ENCODE measurements at regions not wholly inside any gene's neighbourhood (a gene's known extent, or its start where the extent isn't known, plus 50 kb on each side); places are given as distances from the start of the nearest gene placed in this dataset.
"Not testable (repeated sequence)": the region's sequence is repeated elsewhere in the genome, so short reads cannot be mapped to it uniquely, and the experiment has no call there.

DNA sequence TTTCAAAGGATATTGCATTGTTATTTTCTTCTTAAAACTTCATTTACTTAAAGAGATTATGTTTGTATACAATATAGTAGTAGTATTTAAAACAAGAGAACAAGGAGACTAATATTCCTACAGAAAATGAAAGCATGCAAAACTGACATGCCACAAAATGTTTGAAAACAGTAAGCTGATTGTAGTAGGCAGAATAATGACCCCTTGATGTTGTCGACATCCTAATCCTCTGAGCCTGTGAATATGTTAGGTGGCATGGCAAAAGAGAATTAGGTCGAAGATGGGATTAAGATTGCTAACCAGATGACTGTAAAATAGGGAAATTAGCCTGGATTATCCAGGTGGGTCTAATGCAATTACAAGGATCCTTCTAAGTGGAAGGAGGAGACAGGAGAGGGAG, 522.2 kb upstream of the NR3C2 start:
- DNase-seq (ENCODE audit: low read depth in 4 of 4, low spot score in 2 of 4): no peak

DNA sequence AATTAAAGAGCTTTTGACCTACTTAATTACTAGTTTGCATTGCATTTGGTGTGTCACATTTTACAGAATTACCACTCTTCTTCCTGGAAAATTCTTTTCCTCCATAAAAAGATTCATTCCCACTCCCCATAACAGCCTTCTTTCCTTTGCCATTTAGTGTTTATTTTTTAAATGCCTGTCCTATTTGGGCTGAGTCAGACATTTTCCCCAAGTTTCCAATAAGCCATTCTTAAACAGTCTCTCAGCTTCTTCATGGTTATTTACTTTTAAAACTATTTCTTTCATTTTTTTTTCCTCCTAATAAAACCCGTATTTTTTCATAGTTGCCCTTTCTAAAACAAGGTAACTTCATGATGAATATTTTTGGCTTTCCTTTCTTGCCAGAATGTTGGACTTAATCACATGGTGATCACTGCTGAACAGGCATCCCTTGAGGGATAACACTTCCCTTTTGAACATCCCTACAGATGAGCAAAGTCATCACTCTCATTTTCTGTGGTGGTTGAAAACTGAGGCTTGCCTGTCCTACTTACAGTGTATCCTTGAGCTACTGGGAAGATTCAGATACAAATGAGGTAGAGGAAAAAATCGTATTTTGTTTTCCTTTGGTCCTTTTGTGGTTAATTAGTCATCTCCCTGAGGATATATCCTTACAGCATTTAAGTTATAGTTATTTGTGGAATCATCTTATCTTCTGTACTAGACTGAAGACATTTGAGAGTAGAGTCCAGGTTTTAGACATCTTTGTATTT, 520.5 kb upstream of the NR3C2 start:
- DNase-seq (ENCODE audit: low read depth in 4 of 4, low spot score in 2 of 4): no peak

DNA sequence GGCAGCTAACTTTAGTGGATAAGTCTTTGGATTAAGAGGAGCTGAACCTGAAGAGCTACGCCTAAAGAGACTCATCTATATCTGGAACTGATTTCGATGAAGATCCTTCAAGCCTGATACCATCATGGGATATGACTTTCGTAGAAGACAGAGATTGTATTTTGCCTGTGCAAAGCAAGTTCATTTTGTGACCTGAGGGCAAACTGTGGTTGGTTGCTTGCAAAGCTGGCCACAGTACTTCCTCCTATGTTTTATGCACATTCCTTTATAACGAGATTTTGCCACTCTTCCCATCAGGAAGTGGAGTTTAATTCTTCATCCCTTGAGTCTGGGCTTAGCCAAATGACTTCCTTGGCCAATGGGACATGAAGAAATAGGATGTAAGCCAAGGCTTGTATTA, 519.3 kb upstream of the NR3C2 start:
- no peak for DNase-seq (ENCODE audit: low read depth in 4 of 4, low spot score in 2 of 4)

DNA sequence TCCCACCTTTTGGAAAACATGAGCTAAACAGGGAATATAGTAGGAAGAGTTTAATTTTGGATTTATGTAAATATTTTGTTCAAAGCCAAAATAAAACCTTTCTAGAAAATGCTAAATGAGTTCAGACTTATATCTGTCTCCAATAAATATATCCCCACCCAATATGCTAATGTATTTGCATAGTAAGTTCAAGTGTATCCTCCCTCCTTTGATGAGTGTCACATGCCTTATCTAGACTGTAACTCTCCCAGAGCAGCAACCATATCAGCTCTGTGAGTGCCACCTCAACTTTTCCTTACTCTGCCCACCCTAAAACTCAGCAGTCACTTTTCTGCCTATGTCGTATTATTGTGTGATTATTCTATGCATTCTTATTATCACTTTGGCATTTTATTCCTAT, 516.1 kb upstream of the NR3C2 start:
- DNase-seq (ENCODE audit: low read depth in 4 of 4, low spot score in 2 of 4): no peak

DNA sequence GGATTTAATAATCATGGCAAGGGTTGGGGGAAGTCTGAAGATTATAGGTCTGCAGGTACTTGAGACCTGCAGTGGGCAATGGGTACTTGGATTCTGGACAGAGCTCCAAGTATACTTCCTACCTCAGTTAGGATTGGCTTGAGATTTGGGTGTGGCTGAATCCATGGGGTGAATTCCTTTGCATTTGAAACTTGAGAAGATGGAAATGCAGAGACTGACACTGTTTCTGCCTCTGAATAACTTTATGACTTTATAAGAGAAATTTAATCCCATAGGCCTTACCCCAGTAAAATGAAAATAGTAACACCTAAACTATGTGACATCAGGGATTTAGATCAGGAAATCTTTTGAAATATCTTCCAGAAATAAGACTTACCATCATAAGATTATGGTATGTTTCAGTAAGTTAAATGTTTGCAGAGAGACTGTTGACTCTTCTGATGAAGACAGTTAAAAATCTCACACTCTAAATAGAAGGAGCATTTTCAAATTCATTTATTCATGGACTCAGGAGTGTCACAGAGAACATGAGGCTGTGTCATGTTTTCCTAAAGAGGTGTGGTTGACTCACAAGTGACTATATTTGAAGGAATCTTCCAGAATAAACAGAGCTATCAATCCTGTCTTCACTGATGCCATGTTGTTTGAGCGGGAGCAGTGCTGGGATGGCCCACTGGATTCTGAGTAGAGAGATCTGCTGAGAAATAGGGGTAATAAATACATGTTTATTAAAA, 513.5 kb upstream of the NR3C2 start:
- DNase-seq (ENCODE audit: low read depth in 4 of 4, low spot score in 2 of 4): no peak

DNA sequence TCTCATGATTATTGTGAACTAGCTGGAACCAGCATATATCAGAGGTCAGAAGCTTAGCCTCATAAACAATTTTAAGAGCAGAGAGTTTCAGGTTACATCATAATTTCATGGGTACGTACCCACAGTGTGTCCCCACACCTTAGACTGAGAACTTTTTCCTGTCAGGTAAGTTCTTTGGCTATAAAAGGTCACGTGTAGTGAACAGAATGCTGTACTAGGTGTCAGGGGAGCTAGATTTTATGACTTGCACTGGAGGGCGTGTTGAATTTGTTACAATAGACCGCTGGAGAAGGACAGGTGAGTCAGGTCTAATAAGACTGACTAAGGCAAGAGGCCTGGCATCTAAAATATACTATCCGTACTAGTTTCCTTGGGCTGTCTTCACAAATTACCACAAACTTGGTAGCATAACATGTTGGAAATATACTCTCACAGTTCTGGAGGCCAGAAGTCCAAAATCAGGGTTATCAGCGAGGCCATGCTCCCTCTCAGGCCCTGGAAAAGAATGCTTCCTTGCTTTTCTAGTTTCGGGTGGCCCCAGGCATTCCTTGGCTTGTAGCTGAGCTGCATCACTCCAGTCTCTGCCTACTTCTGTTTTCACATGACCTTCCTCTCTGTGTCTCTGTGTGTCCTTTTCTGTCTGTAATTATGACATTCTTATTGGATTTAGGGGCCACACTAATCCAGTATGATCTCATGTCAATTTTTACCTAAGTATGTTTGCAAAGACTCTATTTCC, 512.0 kb upstream of the NR3C2 start:
- no peak for DNase-seq (ENCODE audit: low read depth in 4 of 4, low spot score in 2 of 4)

DNA sequence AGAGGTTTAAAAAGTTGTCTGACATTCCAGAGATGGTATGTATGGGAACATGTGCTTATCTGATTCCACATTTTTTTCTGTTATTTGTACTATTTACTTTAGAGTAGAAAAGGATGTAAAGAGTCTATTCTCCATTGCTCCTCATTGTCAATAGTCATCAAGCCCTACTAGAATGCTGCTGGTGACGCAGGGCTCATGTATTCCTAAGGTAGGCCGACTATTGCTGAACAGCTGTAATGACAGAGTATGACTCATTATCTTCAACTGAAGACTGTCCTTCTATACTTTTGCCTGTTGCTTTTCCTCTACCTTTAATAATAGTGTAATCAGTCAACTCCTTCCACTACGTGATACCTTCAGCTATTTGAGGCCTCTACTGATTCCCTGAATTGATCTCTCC, 509.1 kb upstream of the NR3C2 start:
- no peak for DNase-seq (ENCODE audit: low read depth in 4 of 4, low spot score in 2 of 4)

DNA sequence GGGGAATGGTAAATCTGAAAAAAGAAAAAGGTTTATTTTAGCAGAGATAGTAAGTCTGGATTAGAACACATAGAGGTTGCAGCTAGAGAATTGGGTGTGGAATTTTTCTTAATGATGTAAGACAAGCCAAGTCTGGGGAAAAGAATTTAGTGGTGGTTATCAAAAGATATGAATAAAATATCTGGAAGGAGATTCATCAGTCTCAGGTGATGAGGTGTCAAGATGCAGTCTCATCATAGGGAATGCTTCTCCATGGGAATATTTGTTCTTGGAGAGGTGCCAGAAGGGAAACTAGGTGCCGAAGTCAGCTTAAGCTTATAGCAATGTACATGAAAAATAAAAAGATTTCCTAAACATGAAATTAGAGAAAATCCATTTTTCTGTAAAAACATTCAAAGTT, 504.1 kb upstream of the NR3C2 start:
- DNase-seq (ENCODE audit: low read depth in 4 of 4, low spot score in 2 of 4): no peak

DNA sequence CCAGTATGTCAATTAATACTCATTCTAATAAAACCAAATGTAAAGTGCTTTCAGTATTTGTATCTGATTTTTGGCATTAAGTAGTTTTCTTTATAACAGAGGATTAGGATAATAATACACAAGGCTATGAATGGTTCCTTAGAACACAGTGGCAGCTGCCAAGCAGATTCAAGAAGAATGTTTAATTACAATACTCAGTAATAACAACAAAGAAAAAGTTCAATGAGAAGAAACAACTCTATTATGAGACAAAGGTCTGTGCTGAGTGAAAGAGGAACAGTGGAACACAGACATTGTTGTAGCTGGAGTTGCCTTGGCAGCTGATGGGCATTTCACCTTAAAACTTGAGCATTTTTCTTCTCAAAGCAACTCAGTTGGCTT, 502.6 kb upstream of the NR3C2 start:
- DNase-seq (ENCODE audit: low read depth in 4 of 4, low spot score in 2 of 4): no peak

DNA sequence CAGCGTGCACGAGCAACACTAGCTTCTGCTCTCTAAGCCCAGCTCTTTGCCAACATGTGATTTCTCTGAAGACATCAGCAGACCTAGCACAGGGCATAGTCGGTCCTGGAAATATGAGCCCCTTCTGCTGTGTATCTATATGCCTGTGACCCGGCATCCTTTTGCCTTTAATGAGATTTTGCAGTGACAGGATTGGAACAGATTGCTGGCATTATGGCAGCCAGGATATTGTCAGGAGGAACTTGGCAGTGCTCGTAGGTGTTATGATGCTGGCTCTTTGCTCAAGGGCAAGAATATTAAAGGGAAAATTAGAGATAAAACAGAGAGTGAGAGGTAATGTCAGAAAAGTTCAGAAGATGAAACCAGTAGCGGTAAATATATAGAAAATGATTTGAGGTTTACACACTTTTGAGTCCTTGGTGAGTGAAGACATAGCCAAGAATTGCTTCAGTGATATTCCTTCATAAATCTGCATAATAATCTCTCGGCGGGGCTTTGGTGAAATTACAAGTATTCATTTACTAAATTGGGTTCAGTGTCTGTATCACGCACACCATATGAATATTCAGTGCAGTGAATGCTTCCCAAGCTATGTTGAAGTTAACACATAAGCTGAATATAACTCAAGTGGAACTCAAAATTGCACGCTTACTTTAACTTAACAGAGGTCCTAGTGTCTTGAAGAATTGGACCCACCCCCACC, 502.1 kb upstream of the NR3C2 start:
- no peak for DNase-seq (ENCODE audit: low read depth in 4 of 4, low spot score in 2 of 4)

DNA sequence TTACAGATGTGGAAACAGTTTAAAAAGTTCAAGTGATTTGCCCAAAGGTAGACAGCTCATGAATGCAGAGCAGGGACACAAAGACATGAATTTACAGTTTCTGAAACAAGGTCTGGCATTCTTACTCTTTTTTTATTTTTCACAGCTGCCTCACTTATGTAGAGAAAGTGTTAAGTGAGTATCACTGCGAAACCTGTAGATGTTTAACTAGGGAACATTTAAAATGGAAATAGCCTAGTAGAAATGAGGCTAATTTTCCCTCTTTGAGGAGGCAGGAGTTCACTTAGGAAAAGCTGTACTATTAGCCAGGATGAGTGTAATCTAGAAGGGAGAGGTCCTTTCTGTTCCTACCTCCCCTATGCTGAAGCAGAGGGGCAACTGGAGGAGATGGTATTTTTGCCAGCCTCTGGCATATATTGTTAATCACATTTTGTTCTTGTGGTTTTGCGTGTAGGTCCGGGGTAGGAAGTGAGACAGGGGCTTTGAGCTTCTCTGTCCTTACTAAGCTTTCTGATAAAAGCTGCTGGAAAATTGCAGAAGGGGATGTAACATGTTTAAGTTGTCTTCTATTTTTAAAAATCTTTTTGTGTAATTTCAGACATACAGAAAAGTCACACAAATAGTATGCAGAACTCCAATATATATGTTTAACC, 492.8 kb upstream of the NR3C2 start:
- DNase-seq (ENCODE audit: low read depth in 4 of 4, low spot score in 2 of 4): no peak

DNA sequence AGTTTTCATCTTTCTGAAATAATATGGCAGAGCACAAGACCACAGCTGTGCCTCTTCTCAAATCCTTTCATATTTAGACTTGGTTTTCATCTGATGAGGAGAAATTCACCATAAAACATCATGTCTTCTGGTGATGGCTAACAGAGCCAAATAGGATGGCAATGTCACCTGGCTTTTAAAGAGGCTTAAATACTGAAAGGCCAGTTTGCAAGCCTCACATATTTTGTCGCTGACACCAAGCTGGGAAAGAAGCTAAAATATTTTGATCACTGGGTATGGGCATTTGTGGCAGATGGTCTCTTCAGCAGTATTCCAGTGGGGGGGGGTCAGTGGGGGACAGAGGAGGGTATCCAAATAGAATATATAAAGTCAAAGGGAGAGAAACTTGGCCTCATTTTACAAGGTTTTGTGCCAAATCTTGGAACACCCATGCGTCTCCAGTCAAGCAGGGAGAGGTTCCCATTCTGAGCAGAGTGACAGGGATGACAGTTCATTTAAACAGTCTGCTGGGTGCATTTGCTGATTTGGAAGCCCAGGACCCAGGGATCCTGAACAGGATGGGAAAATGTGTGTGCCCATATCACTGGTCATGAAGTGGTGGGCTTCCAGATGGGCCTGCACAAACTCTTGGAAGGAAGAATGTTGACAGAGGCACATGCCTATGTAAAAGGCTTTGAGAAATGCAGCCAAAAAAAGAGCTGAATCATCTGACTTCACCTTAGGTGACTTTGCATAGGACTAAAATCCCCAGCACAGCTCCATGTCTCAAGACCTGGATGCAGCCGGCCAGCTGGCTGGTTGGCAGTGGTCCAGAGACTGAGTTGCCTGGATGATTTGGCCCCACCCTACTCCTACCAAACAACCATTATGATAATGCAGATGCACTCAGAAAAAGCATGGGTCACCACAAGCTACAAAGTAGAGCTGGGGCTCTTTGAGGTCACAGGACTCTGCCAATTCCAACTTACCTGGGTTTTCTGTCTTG, 484.4 kb upstream of the NR3C2 start:
- DNase-seq (ENCODE audit: low read depth in 4 of 4, low spot score in 2 of 4): no peak

DNA sequence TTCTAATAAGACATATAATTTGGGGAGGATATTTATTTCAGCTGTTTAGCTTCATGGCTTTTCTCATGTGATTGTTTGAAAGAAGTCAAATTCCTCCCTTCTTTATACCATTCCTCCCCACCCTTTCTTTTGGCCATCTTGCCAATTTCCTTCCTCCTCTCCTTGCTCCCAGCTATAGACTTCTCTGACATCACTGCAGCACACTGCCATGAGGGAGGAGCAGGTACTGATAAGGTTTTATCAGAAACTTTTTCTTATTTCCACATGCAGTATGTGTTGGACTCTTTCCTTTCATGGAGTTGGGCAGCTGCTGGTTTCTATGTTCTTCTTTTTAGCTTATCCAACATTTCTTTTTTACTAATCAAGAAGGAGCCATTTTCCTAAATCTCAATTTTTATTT, 481.7 kb upstream of the NR3C2 start:
- no peak for DNase-seq (ENCODE audit: low read depth in 4 of 4, low spot score in 2 of 4)

DNA sequence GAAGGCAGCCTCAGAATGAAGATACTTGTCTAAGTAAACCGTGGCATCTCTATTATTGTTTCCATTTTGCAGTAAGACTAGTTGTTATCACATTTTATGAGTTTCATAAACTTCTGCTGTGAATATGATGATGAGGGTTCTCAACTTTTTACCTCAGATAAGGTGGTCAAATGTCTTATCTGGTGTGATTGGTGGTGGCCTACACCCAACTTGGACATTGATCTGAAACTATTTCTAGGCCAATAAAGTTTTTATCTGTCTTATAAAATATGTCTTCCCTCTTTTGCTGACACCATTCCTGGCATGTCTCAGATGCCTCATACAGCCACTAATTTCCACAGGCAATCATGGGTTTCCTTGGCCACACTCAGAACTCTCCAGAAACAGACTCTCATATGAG, 480.3 kb upstream of the NR3C2 start:
- DNase-seq (ENCODE audit: low read depth in 4 of 4, low spot score in 2 of 4): no peak

DNA sequence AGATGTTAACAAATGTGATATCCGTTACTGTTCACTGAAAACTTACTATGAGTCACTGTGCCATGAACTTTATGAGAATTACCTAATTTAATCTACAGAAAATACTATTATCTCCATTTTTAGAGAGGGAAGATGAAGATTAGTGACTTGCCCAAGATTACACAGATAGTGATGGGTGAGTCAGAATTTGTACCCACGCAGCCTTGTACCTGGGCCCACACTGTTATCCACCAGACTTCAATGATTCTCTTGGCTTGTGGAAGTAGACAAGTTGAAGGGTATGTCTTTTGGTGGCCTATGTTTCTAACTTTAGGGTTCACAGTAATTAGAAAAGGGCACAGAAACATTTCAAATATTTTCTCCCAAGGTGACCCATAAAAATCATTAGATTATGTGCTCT, 472.5 kb upstream of the NR3C2 start:
- no peak for DNase-seq (ENCODE audit: low read depth in 4 of 4, low spot score in 2 of 4)

DNA sequence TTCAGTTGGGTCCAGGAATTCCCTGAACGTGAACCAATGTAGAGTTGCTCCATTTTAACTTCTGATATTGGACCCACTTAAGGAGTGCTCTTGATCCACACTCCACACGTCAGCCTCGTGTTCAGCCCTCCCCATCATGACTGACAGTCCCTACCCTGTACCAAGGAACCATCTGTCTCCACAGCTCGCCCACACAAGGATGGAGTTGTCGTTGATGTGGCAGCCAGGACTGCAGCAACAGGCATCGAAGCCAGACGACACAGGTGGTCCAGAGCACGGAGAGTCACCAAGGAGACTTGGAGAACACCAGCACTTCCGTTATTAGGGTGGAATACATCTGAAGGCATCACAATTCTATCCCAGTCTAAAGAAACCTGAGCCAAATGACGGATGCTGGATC, 472.1 kb upstream of the NR3C2 start:
- DNase-seq (ENCODE audit: low read depth in 4 of 4, low spot score in 2 of 4): no peak

DNA sequence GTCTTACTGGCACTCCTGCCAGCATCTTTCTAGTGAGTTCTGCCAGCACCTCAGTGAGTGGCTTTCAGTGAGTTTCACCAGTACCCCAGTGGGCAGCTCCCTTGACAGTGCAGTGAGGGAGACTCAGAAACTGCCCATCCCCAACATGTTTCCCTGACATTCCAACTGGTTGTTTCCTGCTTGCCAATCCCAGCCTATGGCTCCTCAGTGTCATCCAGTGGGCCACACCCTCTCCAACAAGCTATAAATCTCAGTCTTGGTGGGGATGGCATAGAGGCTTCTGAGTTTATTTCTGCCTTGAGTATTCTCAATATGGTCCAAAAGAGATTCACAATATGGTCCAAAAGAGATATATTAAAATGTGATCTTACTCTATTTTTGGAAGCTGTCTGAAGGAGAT, 461.2 kb upstream of the NR3C2 start:
- no peak for DNase-seq (ENCODE audit: low read depth in 4 of 4, low spot score in 2 of 4)

DNA sequence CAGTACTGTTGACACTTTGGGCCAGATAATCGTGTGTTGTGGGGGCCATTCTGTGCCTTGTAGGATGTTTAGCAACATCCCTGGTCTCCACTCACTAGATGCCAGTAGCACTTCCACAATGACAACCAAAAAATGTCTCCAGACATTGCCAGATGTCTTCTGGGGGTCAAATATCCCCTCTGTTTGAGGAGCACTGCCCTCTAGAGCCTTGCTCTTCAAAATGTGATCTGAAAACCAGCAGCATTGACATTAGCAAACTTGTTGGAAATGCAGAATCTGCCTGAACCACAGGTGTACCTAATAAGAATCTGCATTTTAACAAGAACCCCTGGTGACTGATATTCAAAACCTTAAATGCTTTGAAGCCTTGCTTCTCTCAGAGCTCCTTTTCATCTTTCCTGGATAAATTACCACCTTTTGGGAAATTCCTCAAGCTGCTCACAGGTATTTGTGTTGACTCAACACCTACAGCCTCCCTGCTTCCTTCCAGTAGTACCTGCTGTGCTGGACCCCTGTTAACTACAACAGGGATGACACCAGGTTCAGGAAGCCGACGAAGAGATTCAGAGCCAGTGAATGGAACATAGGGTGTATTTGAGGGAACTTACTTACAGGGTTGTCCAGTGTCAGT, 459.0 kb upstream of the NR3C2 start:
- no peak for DNase-seq (ENCODE audit: low read depth in 4 of 4, low spot score in 2 of 4)

DNA sequence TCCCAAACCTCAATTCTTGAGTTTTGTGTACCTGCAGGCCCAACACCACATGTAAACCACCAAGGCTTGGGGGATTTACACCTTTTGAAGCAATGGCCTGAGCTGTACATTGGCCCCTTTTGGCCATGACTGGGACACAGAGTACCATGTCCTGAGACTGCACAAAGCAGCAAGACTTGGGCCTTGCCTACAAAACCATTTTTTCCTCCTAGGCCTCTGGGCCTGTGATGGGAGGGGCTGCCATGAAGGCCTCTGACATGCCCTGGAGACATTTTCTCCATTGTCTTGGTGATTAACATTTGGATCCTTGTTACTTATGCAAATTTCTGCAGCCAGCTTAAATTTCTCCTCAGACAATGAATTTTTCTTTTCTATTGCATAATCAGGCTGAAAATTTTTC, 455.9 kb upstream of the NR3C2 start:
- DNase-seq (ENCODE audit: low read depth in 4 of 4, low spot score in 2 of 4): not testable (repeated sequence)
